NT2/D1 (cell line): ENCODE measurements at regions not wholly inside any gene's neighbourhood (a gene's known extent, or its start where the extent isn't known, plus 50 kb on each side); places are given as distances from the start of the nearest gene placed in this dataset.

Source experiments
- DNase-seq: peaks from one replicate; pipeline ENCODE4 v3.0.0-alpha.2; 2011; ENCODE audit warnings: low read depth, low spot score
- H3K27me3 ChIP-seq: 2 replicates; pipeline ENCODE4 v1.6.0; 2011; ENCODE audit warnings: mild to moderate bottlenecking; ENCODE audit not compliant: insufficient read length, insufficient read depth
- H3K36me3 ChIP-seq: 2 replicates; pipeline ENCODE4 v1.6.1; 2011; ENCODE audit warnings: mild to moderate bottlenecking, low read length, mixed read lengths; ENCODE audit not compliant: insufficient read depth, insufficient read length
- H3K4me1 ChIP-seq: 2 replicates; pipeline ENCODE4 v1.5.1; 2011; ENCODE audit not compliant: insufficient read depth, insufficient read length
- H3K4me3 ChIP-seq: 2 replicates; pipeline ENCODE4 v1.5.1; 2011; ENCODE audit warnings: low read depth; ENCODE audit not compliant: insufficient read length
- H3K9ac ChIP-seq: 2 replicates; pipeline ENCODE4 v1.6.0; 2011; ENCODE audit warnings: low read depth; ENCODE audit not compliant: insufficient read length
- H3K9me3 ChIP-seq: 2 replicates; pipeline ENCODE4 v1.5.1; 2011; ENCODE audit warnings: mild to moderate bottlenecking, low read length; ENCODE audit not compliant: insufficient read depth
- SUZ12 ChIP-seq: IDR thresholded peaks from 2 replicates; pipeline ENCODE4 v1.6.1; 2011; ENCODE audit not compliant: insufficient read length, insufficient read depth; ENCODE audit errors: extremely low read depth
- YY1 ChIP-seq: IDR thresholded peaks from 2 replicates; pipeline ENCODE4 v1.6.1; 2011; ENCODE audit not compliant: insufficient read length, insufficient read depth
- ZNF274 ChIP-seq: IDR thresholded peaks from 2 replicates; pipeline ENCODE4 v1.6.1; 2011; ENCODE audit warnings: mild to moderate bottlenecking, low read depth, low read length

- DNase-seq, result no peak
- H3K27me3 ChIP-seq, result no peaks in the 10 kb centered on the region
- H3K9me3 ChIP-seq, result no peaks in the 10 kb centered on the region
- TF ChIP-seq YY1 (no peak), SUZ12 (no peak), ZNF274 (no peak)
- H3K36me3 ChIP-seq, result no peaks in the 10 kb centered on the region
- H3K9ac ChIP-seq, result no peak overlapping the region
- H3K4me3 ChIP-seq, result no peak overlapping the region
- H3K4me1 ChIP-seq, result no peaks in the 10 kb centered on the region
Measured at GRCh38 chr4:41475402-41475801, 62.6 kb upstream of the LIMCH1 start.

- no peaks in the 10 kb centered on the region for H3K9me3 ChIP-seq
- TF ChIP-seq ZNF274 (no peak), YY1 (no peak), SUZ12 (no peak)
- H3K4me1 ChIP-seq, result no peaks in the 10 kb centered on the region
- no peaks in the 10 kb centered on the region for H3K27me3 ChIP-seq
- no peak overlapping the region for H3K4me3 ChIP-seq
- H3K9ac ChIP-seq, result no peak overlapping the region
- DNase-seq, result no peak
- no peaks in the 10 kb centered on the region for H3K36me3 ChIP-seq
Measured at GRCh38 chr4:41476310-41476885, 61.6 kb upstream of the LIMCH1 start.

GRCh38 chr4:41477181-41477905 is 60.6 kb upstream of the LIMCH1 start:
- Histone ChIP-seq H3K4me3 (no peak overlapping the region), H3K4me1 (no peaks in the 10 kb centered on the region), H3K36me3 (no peaks in the 10 kb centered on the region), H3K9ac (no peak overlapping the region), H3K9me3 (no peaks in the 10 kb centered on the region), H3K27me3 (no peaks in the 10 kb centered on the region)
- DNase-seq, result no peak
- TF ChIP-seq ZNF274 (no peak), SUZ12 (no peak), YY1 (no peak)

DNA sequence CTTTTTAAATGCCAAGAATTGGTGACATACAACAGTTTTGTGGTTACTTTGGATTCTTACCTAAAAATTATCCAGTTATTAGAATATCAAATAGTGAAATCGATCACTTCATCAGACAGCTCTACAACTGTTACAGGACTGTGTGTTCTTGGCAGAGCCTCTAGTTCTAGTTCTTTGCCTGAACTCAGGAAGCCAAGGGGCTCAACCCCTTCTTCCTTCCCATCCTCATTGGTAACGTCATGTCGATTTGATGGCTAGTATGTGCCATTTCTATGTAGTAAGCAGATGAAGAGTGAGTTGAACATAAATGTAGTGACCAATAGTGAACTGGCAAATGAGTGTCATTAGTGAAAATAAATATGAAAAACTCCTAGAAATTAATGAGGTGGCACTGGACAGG is 59.4 kb upstream of the LIMCH1 start:
- no peaks in the 10 kb centered on the region for H3K36me3 ChIP-seq
- H3K4me3 ChIP-seq, result no peak overlapping the region
- no peaks in the 10 kb centered on the region for H3K9me3 ChIP-seq
- no peak overlapping the region for H3K9ac ChIP-seq
- H3K4me1 ChIP-seq, result no peaks in the 10 kb centered on the region
- TF ChIP-seq YY1, result no peak
- no peak for TF ChIP-seq ZNF274
- no peak for TF ChIP-seq SUZ12
- no peaks in the 10 kb centered on the region for H3K27me3 ChIP-seq
- no peak for DNase-seq

GRCh38 chr4:41480896-41481311 is 57.1 kb upstream of the LIMCH1 start:
- Histone ChIP-seq H3K9ac (no peak overlapping the region), H3K9me3 (no peaks in the 10 kb centered on the region), H3K36me3 (no peaks in the 10 kb centered on the region), H3K4me1 (no peaks in the 10 kb centered on the region), H3K27me3 (no peaks in the 10 kb centered on the region), H3K4me3 (no peak overlapping the region)
- no peak for TF ChIP-seq ZNF274
- TF ChIP-seq SUZ12, result no peak
- no peak for TF ChIP-seq YY1
- no peak for DNase-seq

- Histone ChIP-seq H3K9me3 (no peaks in the 10 kb centered on the region), H3K9ac (no peak overlapping the region), H3K36me3 (no peaks in the 10 kb centered on the region), H3K4me3 (no peak overlapping the region), H3K4me1 (no peaks in the 10 kb centered on the region), H3K27me3 (no peaks in the 10 kb centered on the region)
- TF ChIP-seq ZNF274, result no peak
- TF ChIP-seq SUZ12, result no peak
- TF ChIP-seq YY1, result no peak
- DNase-seq, result no peak
Measured at GRCh38 chr4:41483771-41484170, 54.2 kb upstream of the LIMCH1 start.

GRCh38 chr4:41485041-41485440 is 52.9 kb upstream of the LIMCH1 start:
- Histone ChIP-seq H3K4me1 (no peaks in the 10 kb centered on the region), H3K9ac (no peak overlapping the region), H3K9me3 (no peaks in the 10 kb centered on the region), H3K36me3 (no peaks in the 10 kb centered on the region), H3K4me3 (no peak overlapping the region), H3K27me3 (no peaks in the 10 kb centered on the region)
- DNase-seq, result no peak
- no peak for TF ChIP-seq SUZ12
- TF ChIP-seq ZNF274, result no peak
- no peak for TF ChIP-seq YY1
